ENCODE measurements at regions not wholly inside any gene's neighbourhood (a gene's known extent, or its start where the extent isn't known, plus 50 kb on each side); places are given as distances from the start of the nearest gene placed in this dataset.

GRCh38 chr9:129362287-129363000, 184.4 kb upstream of the IER5L start:
- Histone ChIP-seq H3K9ac (ENCODE audit: low read length) (no peak overlapping the region), H3K9me2 (ENCODE audit: insufficient read depth) (no peaks in the 10 kb centered on the region), H3K36me3 (ENCODE audit: control insufficient read depth in 1 of 2, insufficient read depth in 2 of 2, low read length in 2 of 2) (no peaks in the 10 kb centered on the region), H4K20me1 (ENCODE audit: insufficient read depth) (no peaks in the 10 kb centered on the region), H3K79me2 (ENCODE audit: insufficient read depth, low read length) (no peaks in the 10 kb centered on the region), H3K9me3 (ENCODE audit: control insufficient read depth in 1 of 2, insufficient read depth in 1 of 2, low read depth in 1 of 2, low read length in 2 of 2) (no peaks in the 10 kb centered on the region), H3K4me2 (ENCODE audit: low read length) (peak overlapping the region; percentile 20; the same call in 1 of the 2 replicates), H3K4me1 (ENCODE audit: control insufficient read depth in 1 of 2, insufficient read depth in 2 of 2, low read length in 2 of 2) (peaks cover 6 to 22% of the 10 kb centered on the region in 2 experiments; a peak in 3 of 4 replicates), H3K4me3 (replicated peaks in 1 of 2; ENCODE audit: low read depth in 1 of 2, low read length in 2 of 2) (no peak overlapping the region), H2AFZ (ENCODE audit: low read depth, low read length, poor library complexity, severe bottlenecking) (no peak overlapping the region), H3K27me3 (ENCODE audit: insufficient read depth, low read length) (no peaks in the 10 kb centered on the region), H3K27ac (ENCODE audit: low read depth, low read length) (no peak overlapping the region)
- ChIA-PET RAD21 (ENCODE audit: low non-redundant PET in 1 of 2, low total read pairs in 2 of 2, uncharacterized antibody in 2 of 2, unreplicated experiment in 2 of 2) (no interaction called here), CTCF (no interaction called here), POLR2A (interaction anchor here (0.9 kb wide), 1 partner anchor 184 kb away, joined by 5 read pairs; the partner anchor contains the start of gene IER5L)
- intact Hi-C loops (cut with micrococcal nuclease) = no loop called here
- ATAC-seq (peak; percentile 76), DNase-seq (ENCODE audit: low read depth, low spot score) (no peak)
- BruUV-seq (replicated peaks) = no TSS peak
- TF ChIP-seq EZH2phosphoT487 (IDR thresholded peaks at IDR 0.05; ENCODE audit: borderline replicate concordance) = no peak
- TF ChIP-seq RAD21 (IDR thresholded peaks at IDR 0.05; ENCODE audit: low read depth) = peak; percentile 67
- peak; percentile 67; the same call in 1 of the 2 replicates for TF ChIP-seq MAX (IDR thresholded peaks at IDR 0.05)

- RAD21 ChIA-PET (ENCODE audit: low non-redundant PET in 1 of 2, low total read pairs in 2 of 2, uncharacterized antibody in 2 of 2, unreplicated experiment in 2 of 2) = no interaction called here
- no peak overlapping the region for H2AFZ ChIP-seq (ENCODE audit: low read depth, low read length, poor library complexity, severe bottlenecking)
- no peaks in the 10 kb centered on the region for H3K79me2 ChIP-seq (ENCODE audit: insufficient read depth, low read length)
- DNase-seq (ENCODE audit: low read depth, low spot score) (no peak), ATAC-seq (no peak)
- BruUV-seq (replicated peaks) = no TSS peak
- H3K4me3 ChIP-seq (replicated peaks in 1 of 2; ENCODE audit: low read depth in 1 of 2, low read length in 2 of 2) = no peak overlapping the region
- H4K20me1 ChIP-seq (ENCODE audit: insufficient read depth) = no peaks in the 10 kb centered on the region
- TF ChIP-seq EGR1 (IDR thresholded peaks at IDR 0.05; ENCODE audit: low read depth) = no peak
- POLR2A ChIA-PET = interaction anchor here (0.9 kb wide), 1 partner anchor 183 kb away, joined by 5 read pairs; the partner anchor contains the start of gene IER5L
- no peaks in the 10 kb centered on the region for H3K27me3 ChIP-seq (ENCODE audit: insufficient read depth, low read length)
- no peak overlapping the region for H3K4me2 ChIP-seq (ENCODE audit: low read length)
- H3K9me2 ChIP-seq (ENCODE audit: insufficient read depth) = no peaks in the 10 kb centered on the region
- CTCF ChIA-PET = no interaction called here
- intact Hi-C loops (cut with micrococcal nuclease) = no loop called here
- H3K27ac ChIP-seq (ENCODE audit: low read depth, low read length) = no peak overlapping the region
- H3K4me1 ChIP-seq (ENCODE audit: control insufficient read depth in 1 of 2, insufficient read depth in 2 of 2, low read length in 2 of 2) = peaks cover 9 to 22% of the 10 kb centered on the region in 2 experiments; a peak in 3 of 4 replicates
- no peaks in the 10 kb centered on the region for H3K36me3 ChIP-seq (ENCODE audit: control insufficient read depth in 1 of 2, insufficient read depth in 2 of 2, low read length in 2 of 2)
- H3K9me3 ChIP-seq (ENCODE audit: control insufficient read depth in 1 of 2, insufficient read depth in 1 of 2, low read depth in 1 of 2, low read length in 2 of 2) = no peaks in the 10 kb centered on the region
- no peak overlapping the region for H3K9ac ChIP-seq (ENCODE audit: low read length)
These were observed 183.1 kb upstream of the IER5L start for GRCh38 chr9:129361196-129361595.
